Neural progenitor cell (in vitro differentiated cells): ENCODE measurements at regions not wholly inside any gene's neighbourhood (a gene's known extent, or its start where the extent isn't known, plus 50 kb on each side); places are given as distances from the start of the nearest gene placed in this dataset.

Experiments used
- DNase-seq: peaks from one replicate; pipeline ENCODE4 v3.0.0-alpha.2; 2016; ENCODE audit warnings: low spot score
- H2AFZ ChIP-seq: fragments of 200-600 bp; sonication (generic); replicated peaks from 2 replicates; pipeline ENCODE4 v1.6.1; 2016; ENCODE audit warnings: antibody characterized with exemption
- H3F3A ChIP-seq: fragments of 200-600 bp; sonication (generic); 2 replicates; pipeline ENCODE4 v1.6.1; 2016; ENCODE audit warnings: antibody characterized with exemption, low read depth
- H3K27ac ChIP-seq: fragments of 200-600 bp; sonication (generic); 2 replicates; pipeline ENCODE4 v1.5.1; 2016; ENCODE audit warnings: mild to moderate bottlenecking
- H3K27me3 ChIP-seq: fragments of 200-600 bp; sonication (generic); 2 replicates; pipeline ENCODE4 v1.6.1; 2016; ENCODE audit warnings: mild to moderate bottlenecking, moderate library complexity
- H3K36me3 ChIP-seq: fragments of 200-600 bp; sonication (generic); 2 replicates; pipeline ENCODE4 v1.5.1; 2016
- H3K4me1 ChIP-seq: fragments of 200-600 bp; sonication (generic); 2 replicates; pipeline ENCODE4 v1.6.1; 2016; ENCODE audit warnings: mixed run types
- H3K4me2 ChIP-seq: fragments of 200-600 bp; sonication (generic); 2 replicates; pipeline ENCODE4 v1.6.1; 2016
- H3K4me3 ChIP-seq: fragments of 200-600 bp; sonication (generic); 2 replicates; pipeline ENCODE4 v1.5.1; 2016
- H3K79me2 ChIP-seq: fragments of 200-600 bp; sonication (generic); 2 replicates; pipeline ENCODE4 v1.6.1; 2016; ENCODE audit warnings: low read depth
- H3K9ac ChIP-seq: fragments of 200-600 bp; sonication (generic); 2 replicates; pipeline ENCODE4 v1.6.1; 2016
- H3K9me3 ChIP-seq: fragments of 200-600 bp; sonication (generic); 2 replicates; pipeline ENCODE4 v1.5.1; 2016; ENCODE audit warnings: low read depth
- H4K20me1 ChIP-seq: fragments of 200-600 bp; sonication (generic); 2 replicates; pipeline ENCODE4 v1.6.1; 2016; ENCODE audit warnings: low read depth
- H3K27ac Mint-ChIP-seq: 3 replicates; pipeline ENCODE4 v1.8.0; 2021; ENCODE audit warnings: mixed read lengths
- H3K27me3 Mint-ChIP-seq: 2 replicates; pipeline ENCODE4 v1.8.0; 2022; ENCODE audit warnings: low read depth, mild to moderate bottlenecking, inconsistent platforms, moderate library complexity, mixed read lengths; ENCODE audit not compliant: insufficient read depth
- H3K36me3 Mint-ChIP-seq: 3 replicates; pipeline ENCODE4 v1.8.0; 2021; ENCODE audit warnings: mixed read lengths
- H3K4me1 Mint-ChIP-seq: 3 replicates; pipeline ENCODE4 v1.8.0; 2021; ENCODE audit warnings: mixed read lengths
- H3K4me3 Mint-ChIP-seq: 3 replicates; pipeline ENCODE4 v1.8.0; 2021; ENCODE audit warnings: mild to moderate bottlenecking, moderate library complexity, mixed read lengths
- H3K9me3 Mint-ChIP-seq: 3 replicates; pipeline ENCODE4 v1.8.0; 2020; ENCODE audit warnings: mixed read lengths
- EZH2 ChIP-seq: fragments of 200-600 bp; sonication (generic); IDR thresholded peaks from 2 replicates; pipeline ENCODE4 v1.6.1; 2017; ENCODE audit warnings: antibody characterized with exemption, mild to moderate bottlenecking, moderate library complexity
- EZH2phosphoT487 ChIP-seq: fragments of 200-600 bp; sonication (generic); IDR thresholded peaks from 2 replicates; pipeline ENCODE4 v1.6.1; 2017; ENCODE audit warnings: antibody characterized with exemption
- TF ChIP-seq, protein P1 (sequence below): fragments of 200-600 bp; sonication (generic); IDR thresholded peaks from 2 replicates; pipeline ENCODE4 v1.5.1; 2017; ENCODE audit warnings: antibody characterized with exemption, mild to moderate bottlenecking

DNA sequence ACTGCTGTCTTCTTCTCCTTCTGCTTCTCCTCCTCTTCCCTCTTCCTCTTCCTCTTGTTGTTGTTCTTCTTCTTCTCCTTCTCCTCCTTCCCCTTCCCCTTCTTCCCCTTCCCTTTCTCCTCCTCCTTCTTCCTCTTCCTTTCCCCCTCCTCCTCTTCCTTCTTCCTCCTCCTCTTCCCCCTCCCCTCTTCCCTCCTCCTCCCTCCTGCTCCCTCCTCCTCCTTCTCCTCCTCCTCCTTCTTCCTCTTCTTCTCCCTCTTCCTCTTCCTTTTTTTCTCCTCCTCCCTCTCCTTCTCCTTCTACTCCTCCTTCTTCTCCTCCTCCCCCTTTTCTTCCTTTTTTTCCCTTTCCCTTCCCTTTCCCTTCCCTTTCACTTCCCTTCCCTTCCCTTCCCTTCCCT lies 245.0 kb upstream of the IRX5 start:
- Mint-ChIP-seq H3K27me3 (no peaks in the 10 kb centered on the region), H3K4me3 (no peak overlapping the region), H3K9me3 (no peaks in the 10 kb centered on the region), H3K27ac (no peak overlapping the region), H3K36me3 (no peaks in the 10 kb centered on the region), H3K4me1 (no peaks in the 10 kb centered on the region)
- no peak for TF ChIP-seq EZH2
- TF ChIP-seq, protein P1, sequence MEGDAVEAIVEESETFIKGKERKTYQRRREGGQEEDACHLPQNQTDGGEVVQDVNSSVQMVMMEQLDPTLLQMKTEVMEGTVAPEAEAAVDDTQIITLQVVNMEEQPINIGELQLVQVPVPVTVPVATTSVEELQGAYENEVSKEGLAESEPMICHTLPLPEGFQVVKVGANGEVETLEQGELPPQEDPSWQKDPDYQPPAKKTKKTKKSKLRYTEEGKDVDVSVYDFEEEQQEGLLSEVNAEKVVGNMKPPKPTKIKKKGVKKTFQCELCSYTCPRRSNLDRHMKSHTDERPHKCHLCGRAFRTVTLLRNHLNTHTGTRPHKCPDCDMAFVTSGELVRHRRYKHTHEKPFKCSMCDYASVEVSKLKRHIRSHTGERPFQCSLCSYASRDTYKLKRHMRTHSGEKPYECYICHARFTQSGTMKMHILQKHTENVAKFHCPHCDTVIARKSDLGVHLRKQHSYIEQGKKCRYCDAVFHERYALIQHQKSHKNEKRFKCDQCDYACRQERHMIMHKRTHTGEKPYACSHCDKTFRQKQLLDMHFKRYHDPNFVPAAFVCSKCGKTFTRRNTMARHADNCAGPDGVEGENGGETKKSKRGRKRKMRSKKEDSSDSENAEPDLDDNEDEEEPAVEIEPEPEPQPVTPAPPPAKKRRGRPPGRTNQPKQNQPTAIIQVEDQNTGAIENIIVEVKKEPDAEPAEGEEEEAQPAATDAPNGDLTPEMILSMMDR, result no peak
- TF ChIP-seq EZH2phosphoT487, result no peak
- Histone ChIP-seq H3K4me2 (no peak overlapping the region), H3K79me2 (no peaks in the 10 kb centered on the region), H3K36me3 (no peaks in the 10 kb centered on the region), H4K20me1 (no peaks in the 10 kb centered on the region), H3K9me3 (no peaks in the 10 kb centered on the region), H3K27ac (no peak overlapping the region), H3K4me3 (no peak overlapping the region), H3K9ac (no peak overlapping the region), H3K27me3 (no peaks in the 10 kb centered on the region), H3K4me1 (peaks cover 4% of the 10 kb centered on the region), H3F3A (no peaks in the 10 kb centered on the region), H2AFZ (no peak overlapping the region)
- DNase-seq, result no peak

DNA sequence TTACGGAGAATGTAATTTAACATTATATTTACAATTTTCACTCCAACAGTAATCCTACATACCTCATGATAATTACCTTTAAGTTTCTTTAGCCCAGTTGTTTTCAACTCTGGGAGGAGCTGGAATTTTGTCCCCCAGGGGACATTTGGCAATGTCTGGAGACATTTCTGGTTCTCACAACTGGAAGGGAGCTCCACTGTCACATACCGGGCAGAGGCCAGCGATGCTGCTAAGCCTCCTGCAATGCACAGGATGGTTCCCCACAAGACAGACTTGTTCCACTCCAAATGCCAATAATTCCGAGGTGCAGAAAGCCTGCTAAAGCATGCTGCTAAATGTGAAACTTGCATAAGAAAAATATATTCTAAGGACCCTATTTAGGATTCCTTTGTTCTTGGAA lies 251.1 kb upstream of the IRX5 start:
- Mint-ChIP-seq H3K9me3 (no peaks in the 10 kb centered on the region), H3K4me1 (no peaks in the 10 kb centered on the region), H3K27ac (no peak overlapping the region), H3K4me3 (no peak overlapping the region), H3K36me3 (no peaks in the 10 kb centered on the region), H3K27me3 (peaks cover 2% of the 10 kb centered on the region)
- H4K20me1 ChIP-seq, result no peaks in the 10 kb centered on the region
- DNase-seq, result no peak
- H2AFZ ChIP-seq, result no peak overlapping the region
- H3K4me3 ChIP-seq, result no peak overlapping the region
- no peaks in the 10 kb centered on the region for H3F3A ChIP-seq
- no peak for TF ChIP-seq EZH2
- no peak for TF ChIP-seq EZH2phosphoT487
- TF ChIP-seq, protein P1, result no peak
- H3K9me3 ChIP-seq, result no peaks in the 10 kb centered on the region
- no peaks in the 10 kb centered on the region for H3K79me2 ChIP-seq
- H3K27me3 ChIP-seq, result no peaks in the 10 kb centered on the region
- H3K27ac ChIP-seq, result no peak overlapping the region
- H3K4me2 ChIP-seq, result no peak overlapping the region
- no peak overlapping the region for H3K9ac ChIP-seq
- H3K4me1 ChIP-seq, result no peaks in the 10 kb centered on the region
- H3K36me3 ChIP-seq, result no peaks in the 10 kb centered on the region

DNA sequence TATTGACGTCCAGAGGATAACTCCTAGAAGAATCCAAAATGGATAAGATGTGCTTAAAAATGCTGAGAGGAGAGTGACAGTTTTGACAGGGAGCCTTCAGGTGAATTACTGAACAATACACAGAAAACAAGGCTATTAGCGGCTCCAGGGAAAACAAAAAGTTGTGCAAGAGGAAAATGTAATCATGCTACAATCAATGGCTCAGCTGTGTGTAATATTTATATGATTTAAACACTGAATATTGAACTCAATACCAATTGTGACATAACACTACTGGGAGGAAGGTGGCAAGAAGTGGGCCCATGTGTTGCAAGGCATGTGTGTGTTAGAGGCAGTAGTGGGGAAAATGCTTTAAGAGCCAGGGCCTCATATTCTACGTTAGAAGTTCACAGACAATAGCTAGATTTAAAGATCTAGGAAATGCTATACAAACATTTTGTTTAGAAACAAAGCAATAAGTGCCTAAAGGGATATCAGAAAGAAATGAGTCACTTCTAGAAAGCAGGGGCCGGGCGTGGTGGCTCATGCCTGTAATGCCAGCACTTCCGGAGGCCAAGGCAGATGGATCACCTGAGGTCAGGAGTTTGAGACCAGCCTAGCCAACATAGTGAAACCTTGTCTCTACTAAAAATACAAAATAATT lies 253.2 kb upstream of the IRX5 start:
- H4K20me1 ChIP-seq, result no peaks in the 10 kb centered on the region
- Mint-ChIP-seq H3K4me1 (no peaks in the 10 kb centered on the region), H3K27me3 (peaks cover 2% of the 10 kb centered on the region), H3K36me3 (no peaks in the 10 kb centered on the region), H3K4me3 (no peak overlapping the region), H3K9me3 (no peaks in the 10 kb centered on the region), H3K27ac (no peak overlapping the region)
- H3K4me3 ChIP-seq, result no peak overlapping the region
- H3K27ac ChIP-seq, result no peak overlapping the region
- H3K36me3 ChIP-seq, result no peaks in the 10 kb centered on the region
- TF ChIP-seq EZH2 (no peak), EZH2phosphoT487 (no peak)
- TF ChIP-seq, protein P1, result no peak
- no peaks in the 10 kb centered on the region for H3K9me3 ChIP-seq
- no peak for DNase-seq
- no peak overlapping the region for H3K9ac ChIP-seq
- H3F3A ChIP-seq, result no peaks in the 10 kb centered on the region
- H3K4me1 ChIP-seq, result no peaks in the 10 kb centered on the region
- H3K79me2 ChIP-seq, result no peaks in the 10 kb centered on the region
- H3K27me3 ChIP-seq, result no peaks in the 10 kb centered on the region
- H3K4me2 ChIP-seq, result no peak overlapping the region
- no peak overlapping the region for H2AFZ ChIP-seq
